Bronchial epithelial cell (primary cell): ENCODE measurements at regions not wholly inside any gene's neighbourhood (a gene's known extent, or its start where the extent isn't known, plus 50 kb on each side); places are given as distances from the start of the nearest gene placed in this dataset.

ENCODE experiments used
- DNase-seq: peaks from one replicate; pipeline ENCODE4 v3.0.0-alpha.2; 2010; ENCODE audit warnings: low read depth
- FAIRE-seq: peaks from 2 replicates; lab custom pipeline; 2011; peaks lifted over from hg19 to GRCh38; lab: Jason Lieb, UNC
- H3K27me3 ChIP-seq: 2 replicates; pipeline ENCODE4 v1.5.1; 2011; ENCODE audit warnings: low read length; ENCODE audit not compliant: control insufficient read depth, insufficient read depth
- H3K36me3 ChIP-seq: 2 replicates; pipeline ENCODE4 v1.5.1; 2011; ENCODE audit warnings: low read length; ENCODE audit not compliant: control insufficient read depth, insufficient read depth
- H3K4me3 ChIP-seq: 2 replicates; pipeline ENCODE4 v1.5.1; 2011; ENCODE audit warnings: mild to moderate bottlenecking, low read depth, low read length, control low read depth
- TF ChIP-seq, protein P1 (sequence below): IDR thresholded peaks from 2 replicates; pipeline ENCODE4 v1.5.1; 2011; ENCODE audit warnings: mild to moderate bottlenecking, moderate library complexity, low read length, control low read depth, inconsistent platforms; ENCODE audit not compliant: insufficient read depth, severe bottlenecking

DNA sequence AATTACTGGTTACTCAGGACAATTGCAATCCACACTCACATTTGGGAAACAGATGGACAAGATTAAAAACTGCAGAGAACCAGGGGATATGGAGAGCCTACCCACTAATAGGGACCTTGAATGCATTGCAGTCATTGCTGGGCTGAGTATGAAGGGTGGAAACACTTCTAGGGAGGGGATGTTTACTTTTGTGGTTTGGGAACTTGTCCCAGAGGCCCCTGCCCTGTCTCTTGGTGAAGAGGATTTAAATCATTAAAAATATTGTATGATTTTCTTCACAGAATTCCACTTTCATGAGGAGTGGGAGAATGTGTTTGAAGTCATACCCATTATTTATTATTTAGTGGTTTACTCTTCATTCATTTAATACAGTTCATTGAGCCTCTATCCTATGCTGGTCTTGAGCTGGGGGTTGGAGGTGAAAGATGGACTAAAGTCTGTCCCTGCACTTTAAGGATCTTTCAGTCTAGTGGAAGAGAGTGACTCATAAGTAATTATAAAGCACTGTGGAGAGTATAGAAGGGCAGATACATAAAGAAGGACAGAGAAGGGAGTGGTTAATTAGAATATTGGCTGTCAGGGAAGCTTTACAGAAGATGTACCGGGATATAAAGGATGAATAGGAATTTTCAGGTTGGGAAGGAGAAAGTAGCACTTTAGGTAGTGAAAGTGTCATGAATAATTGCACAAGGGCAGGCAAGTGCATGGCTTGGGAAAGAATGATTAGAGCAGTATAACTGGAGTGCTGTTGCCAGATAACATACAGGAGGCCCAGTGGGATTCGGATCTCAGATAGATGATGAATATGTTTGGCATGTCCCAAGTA lies 313.4 kb downstream of the LPIN1 start:
- TF ChIP-seq, protein P1, sequence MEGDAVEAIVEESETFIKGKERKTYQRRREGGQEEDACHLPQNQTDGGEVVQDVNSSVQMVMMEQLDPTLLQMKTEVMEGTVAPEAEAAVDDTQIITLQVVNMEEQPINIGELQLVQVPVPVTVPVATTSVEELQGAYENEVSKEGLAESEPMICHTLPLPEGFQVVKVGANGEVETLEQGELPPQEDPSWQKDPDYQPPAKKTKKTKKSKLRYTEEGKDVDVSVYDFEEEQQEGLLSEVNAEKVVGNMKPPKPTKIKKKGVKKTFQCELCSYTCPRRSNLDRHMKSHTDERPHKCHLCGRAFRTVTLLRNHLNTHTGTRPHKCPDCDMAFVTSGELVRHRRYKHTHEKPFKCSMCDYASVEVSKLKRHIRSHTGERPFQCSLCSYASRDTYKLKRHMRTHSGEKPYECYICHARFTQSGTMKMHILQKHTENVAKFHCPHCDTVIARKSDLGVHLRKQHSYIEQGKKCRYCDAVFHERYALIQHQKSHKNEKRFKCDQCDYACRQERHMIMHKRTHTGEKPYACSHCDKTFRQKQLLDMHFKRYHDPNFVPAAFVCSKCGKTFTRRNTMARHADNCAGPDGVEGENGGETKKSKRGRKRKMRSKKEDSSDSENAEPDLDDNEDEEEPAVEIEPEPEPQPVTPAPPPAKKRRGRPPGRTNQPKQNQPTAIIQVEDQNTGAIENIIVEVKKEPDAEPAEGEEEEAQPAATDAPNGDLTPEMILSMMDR = no peak
- H3K27me3 ChIP-seq = no peaks in the 10 kb centered on the region
- H3K4me3 ChIP-seq = no peak overlapping the region
- no peaks in the 10 kb centered on the region for H3K36me3 ChIP-seq
- FAIRE-seq = no peak
- DNase-seq = peak; percentile 7

DNA sequence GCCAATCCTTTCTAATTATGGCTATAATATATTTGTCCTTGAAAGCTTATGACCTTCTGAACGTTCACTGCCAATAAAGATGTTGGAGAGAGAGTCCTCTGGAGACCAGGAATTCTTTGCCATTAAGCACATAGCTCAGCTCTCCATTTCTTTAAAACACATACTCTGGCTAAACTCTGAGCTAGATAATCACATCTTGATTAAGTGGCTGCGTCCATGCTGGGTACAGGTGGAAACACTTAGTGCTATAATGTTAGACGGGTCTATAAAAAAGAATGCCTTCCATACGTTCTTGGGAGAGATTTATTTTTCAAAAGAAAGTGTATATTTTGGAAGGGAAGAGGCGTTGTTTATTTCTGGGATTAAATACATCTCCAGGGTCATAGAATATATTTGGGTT lies 314.5 kb downstream of the LPIN1 start:
- H3K4me3 ChIP-seq = no peak overlapping the region
- H3K36me3 ChIP-seq = no peaks in the 10 kb centered on the region
- no peak for DNase-seq
- H3K27me3 ChIP-seq = no peaks in the 10 kb centered on the region
- TF ChIP-seq, protein P1 = no peak
- no peak for FAIRE-seq

GRCh38 chr2:12061286-12062052 lies 315.0 kb downstream of the LPIN1 start:
- TF ChIP-seq, protein P1 = no peak
- no peaks in the 10 kb centered on the region for H3K27me3 ChIP-seq
- H3K36me3 ChIP-seq = no peaks in the 10 kb centered on the region
- no peak overlapping the region for H3K4me3 ChIP-seq
- FAIRE-seq = no peak
- no peak for DNase-seq

DNA sequence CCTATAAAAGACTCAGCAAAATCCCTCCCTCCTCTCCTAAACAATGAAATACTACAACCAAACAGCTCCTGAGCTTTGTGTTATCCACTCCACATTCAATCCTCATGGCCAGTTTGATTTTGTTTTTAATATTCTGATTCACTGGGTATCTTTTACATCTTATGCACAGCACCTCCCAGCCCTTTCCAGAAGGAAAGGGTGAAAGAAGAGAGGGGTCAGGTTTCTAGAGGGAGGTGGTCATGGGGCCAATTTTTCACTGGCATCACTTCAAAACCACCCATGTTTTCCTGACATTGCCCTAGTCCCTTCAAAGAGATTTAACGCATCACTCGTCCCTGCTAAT lies 315.6 kb downstream of the LPIN1 start:
- Histone ChIP-seq H3K4me3 (no peak overlapping the region), H3K27me3 (no peaks in the 10 kb centered on the region), H3K36me3 (no peaks in the 10 kb centered on the region)
- TF ChIP-seq, protein P1 = no peak
- no peak for FAIRE-seq
- DNase-seq = no peak

DNA sequence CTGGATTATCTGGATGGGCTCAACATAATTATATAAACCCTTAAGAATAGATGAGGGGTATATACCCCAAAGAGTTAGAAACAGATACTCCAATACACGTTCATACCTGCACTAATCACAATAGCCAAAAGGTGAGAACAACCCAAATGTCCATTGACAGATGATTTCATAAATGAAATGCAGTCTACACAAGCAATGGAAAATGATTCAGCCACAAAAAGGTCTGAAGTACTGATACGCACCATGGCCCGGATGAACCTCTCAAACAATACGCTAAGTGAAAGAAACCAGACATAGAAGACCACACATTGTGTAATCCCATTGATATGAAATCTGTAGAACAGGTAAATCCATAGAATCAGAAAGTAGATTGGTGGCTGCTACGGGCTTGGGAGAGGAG lies 316.8 kb downstream of the LPIN1 start:
- DNase-seq (no peak), FAIRE-seq (no peak)
- TF ChIP-seq, protein P1 = no peak
- no peak overlapping the region for H3K4me3 ChIP-seq
- no peaks in the 10 kb centered on the region for H3K36me3 ChIP-seq
- no peaks in the 10 kb centered on the region for H3K27me3 ChIP-seq
